MM.1S (cell line): ENCODE measurements at regions not wholly inside any gene's neighbourhood (a gene's known extent, or its start where the extent isn't known, plus 50 kb on each side); places are given as distances from the start of the nearest gene placed in this dataset.
A peak's percentile ranks its signal among the peaks of the same experiment; 100 is the strongest.
"Not testable (repeated sequence)": the region's sequence is repeated elsewhere in the genome, so short reads cannot be mapped to it uniquely, and the experiment has no call there.

Source experiments
- DNase-seq: peaks from one replicate; pipeline ENCODE4 v3.0.0-alpha.2; 2015
- H2AFZ ChIP-seq: fragments of 300-600 bp; sonication (generic); 2 replicates; pipeline ENCODE4 v1.6.0; 2016; ENCODE audit warnings: antibody characterized with exemption, low read length
- H3F3A ChIP-seq: fragments of 300-600 bp; sonication (generic); 2 replicates; pipeline ENCODE4 v1.6.1; 2016; ENCODE audit warnings: mild to moderate bottlenecking, antibody characterized with exemption, low read length, moderate library complexity, mixed read lengths; ENCODE audit not compliant: insufficient read depth
- H3K27ac ChIP-seq: fragments of 300-600 bp; sonication (generic); 2 replicates; pipeline ENCODE4 v1.5.1; 2016; ENCODE audit warnings: mild to moderate bottlenecking, low read length
- H3K27me3 ChIP-seq: fragments of 300-600 bp; sonication (generic); replicated peaks from 2 replicates; pipeline ENCODE4 v1.6.0; 2016; ENCODE audit warnings: low read length; ENCODE audit not compliant: insufficient read depth
- H3K36me3 ChIP-seq: fragments of 300-600 bp; sonication (generic); replicated peaks from 2 replicates; pipeline ENCODE4 v1.6.1; 2016; ENCODE audit warnings: mild to moderate bottlenecking, low read length, mixed read lengths; ENCODE audit not compliant: insufficient read depth
- H3K4me1 ChIP-seq: fragments of 300-600 bp; sonication (generic); 2 replicates; pipeline ENCODE4 v1.6.1; 2016; ENCODE audit warnings: low read length, mixed read lengths
- H3K4me2 ChIP-seq: fragments of 300-600 bp; sonication (generic); 2 replicates; pipeline ENCODE4 v1.6.0; 2016; ENCODE audit warnings: low read depth, low read length
- H3K4me3 ChIP-seq: fragments of 300-600 bp; sonication (generic); 2 replicates; pipeline ENCODE4 v1.5.1; 2016; ENCODE audit warnings: low read length, mixed read lengths
- H3K79me2 ChIP-seq: fragments of 300-600 bp; sonication (generic); 2 replicates; pipeline ENCODE4 v1.6.1; 2016; ENCODE audit warnings: mixed run types, low read length, mixed read lengths
- H3K9ac ChIP-seq: fragments of 300-600 bp; sonication (generic); 2 replicates; pipeline ENCODE4 v1.6.1; 2016; ENCODE audit warnings: low read length, mixed read lengths
- H3K9me2 ChIP-seq: fragments of 300-600 bp; sonication (generic); replicated peaks from 2 replicates; pipeline ENCODE4 v1.6.1; 2016; ENCODE audit warnings: mild to moderate bottlenecking, low read length, mixed read lengths; ENCODE audit not compliant: insufficient read depth
- H3K9me3 ChIP-seq: fragments of 300-600 bp; sonication (generic); replicated peaks from 2 replicates; pipeline ENCODE4 v1.6.1; 2016; ENCODE audit warnings: mild to moderate bottlenecking, low read length, mixed read lengths; ENCODE audit not compliant: insufficient read depth
- H4K20me1 ChIP-seq: fragments of 300-600 bp; sonication (generic); 2 replicates; pipeline ENCODE4 v1.6.1; 2016; ENCODE audit warnings: mild to moderate bottlenecking, low read length, moderate library complexity, mixed read lengths; ENCODE audit not compliant: insufficient read depth
- EZH2 ChIP-seq: fragments of 300-600 bp; sonication (generic); optimal IDR thresholded peaks from 2 replicates; pipeline ENCODE3; 2017; ENCODE audit warnings: low read depth, mild to moderate bottlenecking, antibody characterized with exemption, low read length, mixed read lengths
- EZH2phosphoT487 ChIP-seq: fragments of 300-600 bp; sonication (generic); IDR thresholded peaks from 2 replicates; pipeline ENCODE4 v1.6.1; 2018; ENCODE audit warnings: antibody characterized with exemption, low read length
- TF ChIP-seq, protein P1 (sequence below): fragments of 300-600 bp; sonication (generic); IDR thresholded peaks from 2 replicates; pipeline ENCODE4 v1.5.1; 2016; ENCODE audit warnings: antibody characterized with exemption, low read length, mixed read lengths

DNA sequence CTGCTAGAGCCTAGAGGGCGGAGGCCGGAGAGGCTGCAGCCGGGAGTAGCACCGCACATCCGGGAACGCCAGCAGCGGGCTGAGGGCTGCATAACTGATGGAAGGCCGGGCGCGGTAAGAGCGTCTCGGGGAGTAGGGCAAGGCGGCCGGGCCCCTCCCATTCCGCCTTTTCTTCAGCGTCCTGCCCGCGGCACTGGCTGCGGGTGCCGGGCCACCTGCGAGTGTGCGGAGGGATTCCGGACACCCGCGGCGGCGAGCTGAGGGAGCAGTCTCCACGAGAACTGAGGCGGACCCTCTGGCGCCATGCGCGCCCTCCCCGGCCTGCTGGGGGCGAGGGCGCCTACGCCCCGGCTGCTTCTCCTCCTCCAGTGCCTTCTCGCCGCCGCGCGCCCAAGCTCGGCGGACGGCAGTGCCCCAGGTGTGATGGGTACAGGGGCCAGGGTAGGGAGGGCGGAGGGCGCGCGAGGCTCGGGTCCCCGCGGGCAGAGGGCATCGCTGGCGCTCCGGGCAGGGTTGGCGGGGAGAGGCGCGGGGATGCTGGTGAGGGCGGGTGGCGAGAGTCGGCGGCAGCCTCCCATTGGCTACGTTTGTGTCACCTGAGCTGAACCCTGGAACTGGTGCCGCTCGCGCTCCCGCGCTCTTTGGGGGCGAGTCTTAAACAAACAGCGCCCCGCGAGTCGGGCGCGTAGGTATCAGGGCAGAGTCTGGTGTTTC lies 334.4 kb downstream of the SRGAP2C start:
- peak overlapping the region; percentile 60; the same call in 1 of the 2 replicates for H3K4me2 ChIP-seq
- H3F3A ChIP-seq = no peaks in the 10 kb centered on the region
- peak overlapping the region; percentile 59 for H3K9ac ChIP-seq
- H3K9me3 ChIP-seq = no peaks in the 10 kb centered on the region
- no peaks in the 10 kb centered on the region for H4K20me1 ChIP-seq
- TF ChIP-seq EZH2 (no peak), EZH2phosphoT487 (no peak)
- TF ChIP-seq, protein P1, sequence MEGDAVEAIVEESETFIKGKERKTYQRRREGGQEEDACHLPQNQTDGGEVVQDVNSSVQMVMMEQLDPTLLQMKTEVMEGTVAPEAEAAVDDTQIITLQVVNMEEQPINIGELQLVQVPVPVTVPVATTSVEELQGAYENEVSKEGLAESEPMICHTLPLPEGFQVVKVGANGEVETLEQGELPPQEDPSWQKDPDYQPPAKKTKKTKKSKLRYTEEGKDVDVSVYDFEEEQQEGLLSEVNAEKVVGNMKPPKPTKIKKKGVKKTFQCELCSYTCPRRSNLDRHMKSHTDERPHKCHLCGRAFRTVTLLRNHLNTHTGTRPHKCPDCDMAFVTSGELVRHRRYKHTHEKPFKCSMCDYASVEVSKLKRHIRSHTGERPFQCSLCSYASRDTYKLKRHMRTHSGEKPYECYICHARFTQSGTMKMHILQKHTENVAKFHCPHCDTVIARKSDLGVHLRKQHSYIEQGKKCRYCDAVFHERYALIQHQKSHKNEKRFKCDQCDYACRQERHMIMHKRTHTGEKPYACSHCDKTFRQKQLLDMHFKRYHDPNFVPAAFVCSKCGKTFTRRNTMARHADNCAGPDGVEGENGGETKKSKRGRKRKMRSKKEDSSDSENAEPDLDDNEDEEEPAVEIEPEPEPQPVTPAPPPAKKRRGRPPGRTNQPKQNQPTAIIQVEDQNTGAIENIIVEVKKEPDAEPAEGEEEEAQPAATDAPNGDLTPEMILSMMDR = no peak
- no peaks in the 10 kb centered on the region for H3K36me3 ChIP-seq
- peak overlapping the region; percentile 35; the same call in 1 of the 2 replicates for H2AFZ ChIP-seq
- H3K79me2 ChIP-seq = no peaks in the 10 kb centered on the region
- H3K27me3 ChIP-seq = no peaks in the 10 kb centered on the region
- DNase-seq = peak; percentile 64
- H3K9me2 ChIP-seq = no peaks in the 10 kb centered on the region
- no peaks in the 10 kb centered on the region for H3K4me1 ChIP-seq
- H3K27ac ChIP-seq = peak overlapping the region; percentile 13; the same call in 1 of the 2 replicates
- H3K4me3 ChIP-seq = peak overlapping the region; percentile 56

DNA sequence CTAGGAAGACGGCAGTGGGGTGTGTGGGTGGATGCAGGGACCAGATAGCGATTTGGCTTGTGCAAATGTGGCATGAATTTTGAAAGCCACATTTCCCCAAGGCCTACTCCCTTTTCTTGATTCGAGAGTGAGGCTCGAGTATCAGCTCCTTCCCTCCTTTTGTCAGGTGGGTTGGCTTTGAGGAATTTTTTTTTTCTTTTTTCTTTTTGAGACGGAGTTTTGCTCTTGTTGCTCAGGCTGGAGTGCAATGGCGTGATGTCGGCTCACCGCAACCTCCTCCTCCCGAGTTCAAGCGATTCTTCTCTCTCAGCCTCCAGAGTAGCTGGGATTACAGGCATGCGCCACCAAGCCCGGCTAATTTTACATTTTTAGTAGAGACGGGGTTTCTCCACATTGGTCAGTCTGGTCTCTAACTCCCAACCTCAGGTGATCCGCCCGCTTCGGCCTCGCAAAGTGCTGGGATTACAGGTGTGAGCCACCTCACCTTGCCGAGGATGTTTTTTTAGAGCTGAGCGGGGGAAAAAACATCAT lies 335.0 kb downstream of the SRGAP2C start:
- H3K4me1 ChIP-seq, H3K27ac ChIP-seq: not testable (repeated sequence)
- peak overlapping the region; percentile 56 for H3K4me3 ChIP-seq

DNA sequence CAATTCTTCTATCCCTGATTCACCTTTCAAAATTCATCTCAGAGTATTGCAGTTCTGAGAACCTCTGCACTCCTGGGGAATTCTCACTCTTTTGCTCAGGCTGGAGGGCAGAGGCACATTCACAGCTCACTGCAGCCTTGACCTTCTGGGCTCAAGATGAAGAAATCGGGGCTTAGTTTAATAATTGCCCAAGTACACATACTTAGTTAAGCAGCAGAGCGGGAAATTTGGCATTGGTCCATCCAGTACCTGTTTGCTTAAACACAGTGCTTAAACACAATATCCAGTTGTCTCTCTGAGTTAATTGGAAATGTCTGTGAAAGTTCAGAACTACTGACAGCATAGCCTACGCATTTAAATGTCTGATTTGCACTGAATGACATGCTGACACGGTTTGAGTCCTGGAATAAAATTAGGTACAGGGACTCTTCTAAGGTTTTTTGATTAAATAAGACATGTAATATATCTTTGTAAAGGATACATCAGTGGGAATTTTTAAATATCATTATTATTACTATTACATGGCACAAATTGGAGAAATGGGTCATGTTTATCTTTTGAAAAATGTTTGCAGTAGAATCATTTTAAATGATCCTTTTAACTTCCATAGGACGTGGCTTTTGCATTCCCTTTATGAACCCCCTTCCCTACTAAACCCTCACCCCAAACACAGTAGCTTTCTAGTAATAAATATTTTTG lies 337.4 kb downstream of the SRGAP2C start:
- Histone ChIP-seq H2AFZ (no peak overlapping the region), H3K4me2 (no peak overlapping the region), H3K79me2 (no peaks in the 10 kb centered on the region), H3K27ac (no peak overlapping the region), H3K9ac (no peak overlapping the region), H3K9me3 (no peaks in the 10 kb centered on the region), H3F3A (no peaks in the 10 kb centered on the region), H3K9me2 (no peaks in the 10 kb centered on the region), H3K36me3 (no peaks in the 10 kb centered on the region), H4K20me1 (no peaks in the 10 kb centered on the region), H3K4me1 (no peaks in the 10 kb centered on the region), H3K27me3 (no peaks in the 10 kb centered on the region), H3K4me3 (no peak overlapping the region)
- DNase-seq = no peak
- TF ChIP-seq EZH2phosphoT487 (no peak), EZH2 (no peak)
- TF ChIP-seq, protein P1 = no peak

More for the DNA sequence above, 335.0 kb downstream of the SRGAP2C start:
- peak overlapping the region; percentile 60; the same call in 1 of the 2 replicates for H3K4me2 ChIP-seq
- DNase-seq, H2AFZ ChIP-seq, H3K9me3 ChIP-seq, H4K20me1 ChIP-seq, H3K9ac ChIP-seq, H3K36me3 ChIP-seq, H3K27me3 ChIP-seq, H3K9me2 ChIP-seq, H3K79me2 ChIP-seq, H3F3A ChIP-seq: not testable (repeated sequence)

DNA sequence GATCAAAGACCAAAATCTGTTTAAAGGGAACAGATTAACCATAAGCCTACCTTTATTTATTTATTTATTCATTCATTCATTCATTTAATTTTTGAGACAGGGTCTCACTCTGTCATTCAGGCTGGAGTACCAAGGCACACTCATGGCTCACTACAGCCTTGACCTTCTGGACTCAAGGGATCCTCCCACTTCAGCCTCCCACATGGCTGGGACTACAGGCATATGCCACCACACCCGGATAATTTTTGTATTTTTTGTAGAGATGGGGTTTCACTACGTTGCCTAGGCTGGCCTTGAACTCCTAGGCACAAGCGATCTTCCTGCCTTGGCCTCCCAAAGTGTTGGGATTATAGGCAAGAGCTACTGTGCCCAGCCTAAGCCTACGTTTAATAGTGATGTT lies 338.3 kb downstream of the SRGAP2C start:
- not testable (repeated sequence) for H3K9me2 ChIP-seq, H3K9me3 ChIP-seq, H3K27me3 ChIP-seq, H3K79me2 ChIP-seq, H4K20me1 ChIP-seq, H3K4me3 ChIP-seq, H3K4me2 ChIP-seq, H3K27ac ChIP-seq, H2AFZ ChIP-seq, H3F3A ChIP-seq, H3K4me1 ChIP-seq, H3K9ac ChIP-seq, H3K36me3 ChIP-seq, DNase-seq
